Body of pancreas (tissue), 4 donors: ENCODE measurements at regions not wholly inside any gene's neighbourhood (a gene's known extent, or its start where the extent isn't known, plus 50 kb on each side); places are given as distances from the start of the nearest gene placed in this dataset.

ENCODE experiments used
- CTCF ChIP-seq, 7 experiments: fragments of 450-650 bp in 4 of 7; fragments of 200-600 bp in 3 of 7; sonication (generic) in 3 of 7; IDR thresholded peaks; one replicate each; pipeline ENCODE4 v1.5.1; 2016 to 2019; ENCODE audit warnings: antibody characterized with exemption in 7 of 7
- POLR2A ChIP-seq, 3 donors: fragments of 450-650 bp; IDR thresholded peaks; one replicate each; pipeline ENCODE4 v1.6.1; 2016; ENCODE audit warnings: antibody characterized with exemption in 3 of 3, mild to moderate bottlenecking in 2 of 3

- TF ChIP-seq CTCF (IDR thresholded peaks at IDR 0.05): no peak
- TF ChIP-seq POLR2A (IDR thresholded peaks at IDR 0.05): no peak
These were observed 146.4 kb upstream of the PRICKLE1 start for GRCh38 chr12:42735861-42736361.
